ENCODE measurements at regions not wholly inside any gene's neighbourhood (a gene's known extent, or its start where the extent isn't known, plus 50 kb on each side); places are given as distances from the start of the nearest gene placed in this dataset.
"Not testable (repeated sequence)": the region's sequence is repeated elsewhere in the genome, so short reads cannot be mapped to it uniquely, and the experiment has no call there.

- TF ChIP-seq, protein P1, sequence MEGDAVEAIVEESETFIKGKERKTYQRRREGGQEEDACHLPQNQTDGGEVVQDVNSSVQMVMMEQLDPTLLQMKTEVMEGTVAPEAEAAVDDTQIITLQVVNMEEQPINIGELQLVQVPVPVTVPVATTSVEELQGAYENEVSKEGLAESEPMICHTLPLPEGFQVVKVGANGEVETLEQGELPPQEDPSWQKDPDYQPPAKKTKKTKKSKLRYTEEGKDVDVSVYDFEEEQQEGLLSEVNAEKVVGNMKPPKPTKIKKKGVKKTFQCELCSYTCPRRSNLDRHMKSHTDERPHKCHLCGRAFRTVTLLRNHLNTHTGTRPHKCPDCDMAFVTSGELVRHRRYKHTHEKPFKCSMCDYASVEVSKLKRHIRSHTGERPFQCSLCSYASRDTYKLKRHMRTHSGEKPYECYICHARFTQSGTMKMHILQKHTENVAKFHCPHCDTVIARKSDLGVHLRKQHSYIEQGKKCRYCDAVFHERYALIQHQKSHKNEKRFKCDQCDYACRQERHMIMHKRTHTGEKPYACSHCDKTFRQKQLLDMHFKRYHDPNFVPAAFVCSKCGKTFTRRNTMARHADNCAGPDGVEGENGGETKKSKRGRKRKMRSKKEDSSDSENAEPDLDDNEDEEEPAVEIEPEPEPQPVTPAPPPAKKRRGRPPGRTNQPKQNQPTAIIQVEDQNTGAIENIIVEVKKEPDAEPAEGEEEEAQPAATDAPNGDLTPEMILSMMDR (IDR thresholded peaks at IDR 0.05; ENCODE audit: low read depth, low read length), result not testable (repeated sequence)
- not testable (repeated sequence) for TF ChIP-seq POLR2A (IDR thresholded peaks at IDR 0.05; ENCODE audit: extremely low read depth, insufficient read length); MAX (IDR thresholded peaks at IDR 0.05; ENCODE audit: low read depth, low read length); MYC (IDR thresholded peaks at IDR 0.05; ENCODE audit: low read depth, low read length)
Measured at GRCh38 chr4:162965978-162966377, 200.7 kb downstream of the NAF1 start.

All from NB4 (cell line).